ENCODE measurements at regions not wholly inside any gene's neighbourhood (a gene's known extent, or its start where the extent isn't known, plus 50 kb on each side); places are given as distances from the start of the nearest gene placed in this dataset.
A peak's percentile ranks its signal among the peaks of the same experiment; 100 is the strongest.

DNA sequence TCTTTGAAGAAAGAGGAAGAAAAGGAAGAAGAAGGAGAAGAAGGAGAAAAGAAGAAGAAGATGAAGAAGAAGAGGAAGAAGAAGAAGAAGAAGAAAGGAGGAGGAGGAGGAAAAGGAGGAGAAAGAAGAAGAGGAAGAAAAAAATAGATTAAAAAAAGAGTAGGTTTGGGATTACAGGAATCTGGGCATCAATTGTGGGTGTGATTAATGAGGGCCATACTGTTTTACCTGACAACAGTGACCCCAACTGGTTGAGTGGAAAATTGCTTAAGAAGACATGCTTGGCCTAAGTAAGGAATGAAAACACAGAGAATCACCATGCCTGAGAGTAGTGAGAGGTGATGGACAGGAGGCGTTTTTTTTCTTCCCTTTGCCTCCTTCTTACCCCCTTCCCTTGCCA lies 114.6 kb downstream of the FAM170A start:
- no peak overlapping the region for H3K9ac ChIP-seq (ENCODE audit: low read length)
- no peaks in the 10 kb centered on the region for H3K9me3 ChIP-seq (ENCODE audit: control extremely low read depth in 1 of 3, control insufficient read depth in 2 of 3, insufficient read depth in 1 of 3, low read length in 2 of 3)
- POLR2A ChIA-PET = no interaction called here
- H3K4me1 Mint-ChIP-seq = no peaks in the 10 kb centered on the region
- no peaks in the 10 kb centered on the region for H3K4me1 ChIP-seq (ENCODE audit: control insufficient read depth in 2 of 2, insufficient read depth in 2 of 2, low read length in 2 of 2)
- H3K27me3 Mint-ChIP-seq = peaks cover 5% of the 10 kb centered on the region
- H3K27ac ChIP-seq (ENCODE audit: low read length in 2 of 2) = no peak overlapping the region
- DNase-seq (peak; percentile 55), ATAC-seq (ENCODE audit: low read depth) (peak; percentile 43)
- no CpG with 5 or more reads among the region's 1 CpG for WGBS (ENCODE audit: insufficient coverage)
- no peak overlapping the region for H3K4me2 ChIP-seq (replicated peaks; ENCODE audit: low read depth, low read length, poor library complexity, severe bottlenecking)
- H3K4me3 ChIP-seq (ENCODE audit: control extremely low read depth in 1 of 5, extremely low read depth in 1 of 5, insufficient read depth in 1 of 5, low read depth in 2 of 5, low read length in 4 of 5) = no peak overlapping the region
- intact Hi-C loops (cut with micrococcal nuclease) = loop anchor here (2.0 kb wide), 1 partner anchor 273 kb away; no protein-coding TSS in a partner anchor
- no peak overlapping the region for H3K4me3 Mint-ChIP-seq
- no peaks in the 10 kb centered on the region for H4K20me1 ChIP-seq (ENCODE audit: control insufficient read depth, insufficient read depth, low read length, poor library complexity, severe bottlenecking)
- no peak overlapping the region for H3K27ac Mint-ChIP-seq
- H3K27me3 ChIP-seq (replicated peaks in 1 of 4; ENCODE audit: control extremely low read depth in 1 of 4, control insufficient read depth in 3 of 4, insufficient read depth in 4 of 4, low read length in 3 of 4) = peaks cover 0 to 5% (median 2%) of the 10 kb centered on the region in 4 experiments
- no peaks in the 10 kb centered on the region for H3K79me2 ChIP-seq (ENCODE audit: control insufficient read depth, insufficient read depth, low read length)
- no peaks in the 10 kb centered on the region for H3K36me3 ChIP-seq (replicated peaks in 1 of 2; ENCODE audit: control extremely low read depth in 1 of 2, control insufficient read depth in 1 of 2, extremely low read depth in 1 of 2, insufficient read depth in 2 of 2, low read length in 1 of 2)
- TF ChIP-seq CTCF (IDR thresholded peaks at IDR 0.05) (peak; percentile 72), EZH2 (IDR thresholded peaks at IDR 0.05; ENCODE audit: borderline replicate concordance, insufficient read depth, low read depth, low read length, poor library complexity, severe bottlenecking) (no peak)
- no peaks in the 10 kb centered on the region for H3K9me3 Mint-ChIP-seq (ENCODE audit: insufficient read depth)
- no peak overlapping the region for H2AFZ ChIP-seq (ENCODE audit: insufficient read depth, low read depth, low read length, poor library complexity, severe bottlenecking)
- CTCF ChIA-PET = no interaction called here

GRCh38 chr5:119745976-119746375 lies 116.6 kb downstream of the FAM170A start:
- H2AFZ ChIP-seq (ENCODE audit: insufficient read depth, low read depth, low read length, poor library complexity, severe bottlenecking) = no peak overlapping the region
- H3K9me3 ChIP-seq (ENCODE audit: control extremely low read depth in 1 of 3, control insufficient read depth in 2 of 3, insufficient read depth in 1 of 3, low read length in 2 of 3) = no peaks in the 10 kb centered on the region
- ChIA-PET CTCF (no interaction called here), POLR2A (no interaction called here)
- no peaks in the 10 kb centered on the region for H4K20me1 ChIP-seq (ENCODE audit: control insufficient read depth, insufficient read depth, low read length, poor library complexity, severe bottlenecking)
- no peak for ATAC-seq (ENCODE audit: low read depth)
- no peak overlapping the region for H3K4me3 Mint-ChIP-seq
- no peaks in the 10 kb centered on the region for H3K27me3 ChIP-seq (replicated peaks in 1 of 4; ENCODE audit: control extremely low read depth in 1 of 4, control insufficient read depth in 3 of 4, insufficient read depth in 4 of 4, low read length in 3 of 4)
- no peaks in the 10 kb centered on the region for H3K9me3 Mint-ChIP-seq (ENCODE audit: insufficient read depth)
- H3K4me3 ChIP-seq (ENCODE audit: control extremely low read depth in 1 of 5, extremely low read depth in 1 of 5, insufficient read depth in 1 of 5, low read depth in 2 of 5, low read length in 4 of 5) = no peak overlapping the region
- no peaks in the 10 kb centered on the region for H3K27me3 Mint-ChIP-seq
- TF ChIP-seq CTCF (IDR thresholded peaks at IDR 0.05) (no peak), EZH2 (IDR thresholded peaks at IDR 0.05; ENCODE audit: borderline replicate concordance, insufficient read depth, low read depth, low read length, poor library complexity, severe bottlenecking) (no peak)
- H3K36me3 ChIP-seq (replicated peaks in 1 of 2; ENCODE audit: control extremely low read depth in 1 of 2, control insufficient read depth in 1 of 2, extremely low read depth in 1 of 2, insufficient read depth in 2 of 2, low read length in 1 of 2) = no peaks in the 10 kb centered on the region
- no peak overlapping the region for H3K27ac Mint-ChIP-seq
- no peaks in the 10 kb centered on the region for H3K4me1 ChIP-seq (ENCODE audit: control insufficient read depth in 2 of 2, insufficient read depth in 2 of 2, low read length in 2 of 2)
- no peaks in the 10 kb centered on the region for H3K4me1 Mint-ChIP-seq
- no peak overlapping the region for H3K9ac ChIP-seq (ENCODE audit: low read length)
- WGBS (ENCODE audit: insufficient coverage) = 100% methylated on average over 1 of the region's 1 CpG
- intact Hi-C loops (cut with micrococcal nuclease) = loop anchor here (2.0 kb wide), 1 partner anchor 275 kb away; no protein-coding TSS in a partner anchor
- H3K4me2 ChIP-seq (replicated peaks; ENCODE audit: low read depth, low read length, poor library complexity, severe bottlenecking) = no peak overlapping the region
- no peak for DNase-seq
- no peak overlapping the region for H3K27ac ChIP-seq (ENCODE audit: low read length in 2 of 2)
- H3K79me2 ChIP-seq (ENCODE audit: control insufficient read depth, insufficient read depth, low read length) = no peaks in the 10 kb centered on the region

All from B cell (primary cell).